H1 (cell line): ENCODE measurements at regions not wholly inside any gene's neighbourhood (a gene's known extent, or its start where the extent isn't known, plus 50 kb on each side); places are given as distances from the start of the nearest gene placed in this dataset.

ENCODE experiments used
- CTCF ChIA-PET: fragments of 300-600 bp; sonication (Branson Sonifier 250); formaldehyde crosslinking; loops from one replicate; lab custom pipeline; 2021; ENCODE audit not compliant: partially characterized antibody; lab: Charles Lee
- POLR2A ChIA-PET: fragments of 300-600 bp; sonication (Branson Sonifier 250); formaldehyde crosslinking; loops from one replicate; lab custom pipeline; 2021; ENCODE audit warnings: inconsistent platforms; ENCODE audit not compliant: partially characterized antibody; lab: Charles Lee
- DNase-seq, 2 experiments: peaks; one replicate each; pipeline versions ENCODE4 v3.0.0 to v3.0.0-alpha.2; 2010 to 2022; ENCODE audit warnings: low spot score in 2 of 2, low read depth in 1 of 2, mixed read lengths in 1 of 2
- FAIRE-seq: peaks from 2 replicates; lab custom pipeline; 2011; peaks lifted over from hg19 to GRCh38; lab: Jason Lieb, UNC
- H2AFZ ChIP-seq: 2 replicates; pipeline ENCODE4 v1.8.1; 2012; ENCODE audit warnings: low read length, inconsistent platforms
- H2AK5ac ChIP-seq: 2 replicates; pipeline ENCODE4 v1.6.1; 2013; ENCODE audit warnings: low read depth, low read length
- H2BK120ac ChIP-seq: replicated peaks from 2 replicates; pipeline ENCODE3; 2013; ENCODE audit warnings: low read depth, low read length, inconsistent platforms
- H2BK12ac ChIP-seq: 2 replicates; pipeline ENCODE4 v1.6.1; 2013; ENCODE audit warnings: low read depth, low read length
- H2BK15ac ChIP-seq: 2 replicates; pipeline ENCODE4 v1.6.1; 2013; ENCODE audit warnings: low read length
- H2BK20ac ChIP-seq: 2 replicates; pipeline ENCODE4 v1.6.1; 2013; ENCODE audit warnings: low read length
- H2BK5ac ChIP-seq: 2 replicates; pipeline ENCODE4 v1.6.1; 2013; ENCODE audit warnings: low read depth, low read length
- H3K14ac ChIP-seq: 2 replicates; pipeline ENCODE4 v1.6.1; 2013; ENCODE audit warnings: inconsistent platforms; ENCODE audit not compliant: insufficient read length
- H3K18ac ChIP-seq: 2 replicates; pipeline ENCODE4 v1.6.1; 2013; ENCODE audit warnings: low read length; ENCODE audit errors: extremely low read depth
- H3K23ac ChIP-seq: 2 replicates; pipeline ENCODE4 v1.6.1; 2013; ENCODE audit warnings: inconsistent platforms; ENCODE audit not compliant: insufficient read length
- H3K23me2 ChIP-seq: 2 replicates; pipeline ENCODE4 v1.6.1; 2013; ENCODE audit warnings: low read depth, low read length
- H3K27ac ChIP-seq: 2 replicates; pipeline ENCODE4 v1.6.1; 2011; ENCODE audit warnings: low read depth, low read length, inconsistent platforms
- H3K27me3 ChIP-seq, 4 experiments: replicated peaks in 1 of 4; 1 replicate in 1 of 4; 2 replicates in 3 of 4; pipeline versions ENCODE4 v1.6.1 to v1.8.1; 2011 to 2013; ENCODE audit warnings: low read length in 3 of 4, mild to moderate bottlenecking in 3 of 4, inconsistent platforms in 2 of 4, mixed read lengths in 2 of 4, moderate library complexity in 1 of 4; ENCODE audit not compliant: control insufficient read depth in 3 of 4, insufficient read depth in 3 of 4; ENCODE audit errors: extremely low read depth in 1 of 4
- H3K36me3 ChIP-seq, 4 experiments: 2 replicates each; pipeline versions ENCODE4 v1.6.1 to v1.8.1; 2011 to 2013; ENCODE audit warnings: mild to moderate bottlenecking in 4 of 4, low read length in 3 of 4, moderate library complexity in 2 of 4, control low read depth in 1 of 4, inconsistent platforms in 1 of 4; ENCODE audit not compliant: insufficient read depth in 4 of 4, control insufficient read depth in 2 of 4
- H3K4ac ChIP-seq: replicated peaks from 2 replicates; pipeline ENCODE3; 2013; ENCODE audit warnings: low read length, low read depth, mixed read lengths, inconsistent platforms; ENCODE audit not compliant: insufficient read length
- H3K4me1 ChIP-seq, 4 experiments: replicated peaks in 1 of 4; 1 replicate in 1 of 4; 2 replicates in 3 of 4; pipeline versions ENCODE4 v1.6.1 to v1.8.1; 2011 to 2013; ENCODE audit warnings: low read length in 3 of 4, inconsistent platforms in 2 of 4, mixed read lengths in 1 of 4; ENCODE audit not compliant: insufficient read depth in 4 of 4, control insufficient read depth in 3 of 4
- H3K4me2 ChIP-seq, 2 experiments: 2 replicates each; pipeline versions ENCODE4 v1.6.1 to v1.8.1; 2011 to 2013; ENCODE audit warnings: low read depth in 2 of 2, low read length in 2 of 2, control low read depth in 1 of 2, inconsistent platforms in 1 of 2, mild to moderate bottlenecking in 1 of 2; ENCODE audit not compliant: insufficient read depth in 1 of 2
- H3K4me3 ChIP-seq, 4 experiments: fragments of 200-600, 300-600 bp in 1 of 4; sonication (generic), shearing (Covaris generic), sonication (Bioruptor Twin) in 1 of 4; 2 replicates each; pipeline versions ENCODE4 v1.5.1 to v1.8.1; 2011 to 2016; ENCODE audit warnings: low read length in 4 of 4, low read depth in 3 of 4, control low read depth in 2 of 4, inconsistent platforms in 2 of 4, mild to moderate bottlenecking in 2 of 4, mixed read lengths in 1 of 4, moderate library complexity in 1 of 4; ENCODE audit not compliant: insufficient read depth in 2 of 4; ENCODE audit errors: extremely low read depth in 1 of 4
- H3K56ac ChIP-seq: replicated peaks from 2 replicates; pipeline ENCODE3; 2013; ENCODE audit warnings: low read depth, mild to moderate bottlenecking, mixed read lengths, low read length, inconsistent platforms; ENCODE audit not compliant: insufficient read length
- H3K79me1 ChIP-seq: 2 replicates; pipeline ENCODE4 v1.6.1; 2013; ENCODE audit warnings: low read depth, low read length, control low read depth
- H3K79me2 ChIP-seq, 2 experiments: 2 replicates each; pipeline versions ENCODE4 v1.6.1 to v1.8.1; 2012 to 2013; ENCODE audit warnings: low read length in 2 of 2, mild to moderate bottlenecking in 2 of 2, inconsistent platforms in 1 of 2; ENCODE audit not compliant: insufficient read depth in 2 of 2, control insufficient read depth in 1 of 2
- H3K9ac ChIP-seq, 4 experiments: replicated peaks in 1 of 4; 1 replicate in 1 of 4; 2 replicates in 3 of 4; pipeline versions ENCODE4 v1.6.1 to v1.8.1; 2011 to 2013; ENCODE audit warnings: low read depth in 3 of 4, low read length in 3 of 4, control low read depth in 2 of 4, mild to moderate bottlenecking in 2 of 4, moderate library complexity in 2 of 4, inconsistent platforms in 1 of 4; ENCODE audit errors: extremely low read depth in 1 of 4
- H3K9me3 ChIP-seq, 2 experiments: 2 replicates each; pipeline versions ENCODE4 v1.6.1 to v1.8.1; 2012 to 2013; ENCODE audit warnings: mild to moderate bottlenecking in 2 of 2, moderate library complexity in 2 of 2, control low read depth in 1 of 2, inconsistent platforms in 1 of 2, low read depth in 1 of 2, low read length in 1 of 2, mixed read lengths in 1 of 2; ENCODE audit not compliant: insufficient read depth in 2 of 2
- H4K20me1 ChIP-seq, 2 experiments: replicated peaks in 1 of 2; 2 replicates each; pipeline versions ENCODE3 to v1.8.1; 2011 to 2013; ENCODE audit warnings: inconsistent platforms in 2 of 2, low read length in 2 of 2, mild to moderate bottlenecking in 1 of 2; ENCODE audit not compliant: insufficient read depth in 2 of 2, control insufficient read depth in 1 of 2
- H4K5ac ChIP-seq: 2 replicates; pipeline ENCODE4 v1.6.1; 2013; ENCODE audit warnings: low read length, low read depth, mixed read lengths, inconsistent platforms; ENCODE audit not compliant: insufficient read length
- H4K8ac ChIP-seq: 2 replicates; pipeline ENCODE4 v1.8.0; 2013; ENCODE audit warnings: mild to moderate bottlenecking, moderate library complexity, low read length, inconsistent platforms; ENCODE audit not compliant: insufficient read depth; ENCODE audit errors: extremely low read depth
- H4K91ac ChIP-seq: replicated peaks from 2 replicates; pipeline ENCODE3; 2013; ENCODE audit warnings: low read length, mixed read lengths, inconsistent platforms; ENCODE audit not compliant: insufficient read length
- HDAC2 ChIP-seq, 2 experiments: fragments of 300-600 bp in 1 of 2; sonication (generic) in 1 of 2; IDR thresholded peaks; 2 replicates each; pipeline ENCODE4 v1.6.1; 2011 to 2012; ENCODE audit warnings: low read depth in 2 of 2, low read length in 2 of 2, mild to moderate bottlenecking in 2 of 2, moderate library complexity in 2 of 2, borderline replicate concordance in 1 of 2, inconsistent platforms in 1 of 2
- RFX5 ChIP-seq: IDR thresholded peaks from 2 replicates; pipeline ENCODE4 v1.6.1; 2011; ENCODE audit warnings: low read depth, low read length, improper control_type of control experiment, borderline replicate concordance
- SIX5 ChIP-seq: IDR thresholded peaks from 2 replicates; pipeline ENCODE4 v1.6.1; 2011; ENCODE audit warnings: mild to moderate bottlenecking, low read depth, low read length
- SUZ12 ChIP-seq: fragments of 200-600 bp; sonication (generic); IDR thresholded peaks from 2 replicates; pipeline ENCODE4 v1.6.1; 2012; ENCODE audit warnings: mild to moderate bottlenecking, inconsistent platforms, low read length, moderate library complexity, mixed read lengths
- TBP ChIP-seq: IDR thresholded peaks from 2 replicates; pipeline ENCODE4 v1.6.1; 2011; ENCODE audit warnings: low read depth, low read length, improper control_type of control experiment
- WGBS, 2 experiments: shearing (Covaris generic) in 1 of 2; methylation state at CpG; one replicate each; pipeline versions ENCODE4 v1.1.6 to v1.1.7; 2013 to 2015; ENCODE audit warnings: low lambda C conversion rate in 2 of 2, mixed read lengths in 2 of 2, inconsistent platforms in 1 of 2, low coverage in 1 of 2, missing lambda C conversion rate in 1 of 2; ENCODE audit not compliant: insufficient replicate concordance in 2 of 2, insufficient coverage in 1 of 2, insufficient read length in 1 of 2; ENCODE audit errors: extremely low coverage in 1 of 2, missing lambda C conversion rate in 1 of 2; 5-methylcytosine and 5-hydroxymethylcytosine counted together
- TF ChIP-seq, protein P1 (sequence below): IDR thresholded peaks from 2 replicates; pipeline ENCODE4 v1.6.1; 2012; ENCODE audit warnings: inconsistent platforms

DNA sequence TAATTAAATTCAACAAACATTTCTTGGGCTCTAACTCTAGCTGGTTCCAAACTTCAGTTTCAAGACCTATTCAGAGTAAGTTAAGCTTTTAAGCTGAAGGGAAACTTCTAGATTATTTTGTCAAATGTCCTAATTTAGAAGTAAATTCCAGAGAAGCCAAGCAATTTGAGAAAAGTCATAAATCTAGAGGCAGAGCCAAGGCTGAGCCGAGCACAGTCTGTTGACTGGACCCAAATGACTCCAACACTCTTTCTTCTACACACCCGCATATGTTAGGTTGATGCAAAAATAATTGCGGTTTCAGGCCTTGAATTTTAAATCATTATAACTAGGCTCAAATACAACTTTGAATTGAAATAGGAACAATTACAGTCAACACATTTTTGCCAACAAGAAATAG, 319.7 kb downstream of the NFIB start:
- H2BK5ac ChIP-seq, result no peak overlapping the region
- no peak overlapping the region for H4K91ac ChIP-seq
- H2AK5ac ChIP-seq, result no peak overlapping the region
- H3K79me2 ChIP-seq, result no peaks in the 10 kb centered on the region
- no peak overlapping the region for H4K8ac ChIP-seq
- H3K4me1 ChIP-seq, result no peaks in the 10 kb centered on the region
- no peaks in the 10 kb centered on the region for H3K79me1 ChIP-seq
- no peak overlapping the region for H3K4ac ChIP-seq
- no peak for DNase-seq
- no peak overlapping the region for H3K9ac ChIP-seq
- no peak overlapping the region for H3K27ac ChIP-seq
- H2BK15ac ChIP-seq, result no peak overlapping the region
- no peak overlapping the region for H3K56ac ChIP-seq
- H3K4me2 ChIP-seq, result no peak overlapping the region
- ChIA-PET CTCF (no interaction called here), POLR2A (no interaction called here)
- no peak overlapping the region for H4K5ac ChIP-seq
- H3K23me2 ChIP-seq, result no peaks in the 10 kb centered on the region; the same call in 1 of the 2 replicates
- no peak overlapping the region for H2AFZ ChIP-seq
- FAIRE-seq, result no peak
- WGBS, 2 experiments, result 91% methylated on average over 3 of the region's 3 CpGs; no CpG with 5 or more reads in 1 of the 2 experiments
- H3K36me3 ChIP-seq, result no peaks in the 10 kb centered on the region
- H3K9me3 ChIP-seq, result no peaks in the 10 kb centered on the region
- no peak overlapping the region for H3K23ac ChIP-seq
- no peak overlapping the region for H3K18ac ChIP-seq
- H2BK120ac ChIP-seq, result no peak overlapping the region
- peaks cover 0 to 2% of the 10 kb centered on the region in 2 experiments for H4K20me1 ChIP-seq
- H2BK20ac ChIP-seq, result no peak overlapping the region
- no peak overlapping the region for H3K4me3 ChIP-seq
- no peak overlapping the region for H2BK12ac ChIP-seq
- no peak overlapping the region for H3K14ac ChIP-seq
- TF ChIP-seq HDAC2 (IDR thresholded peaks at IDR 0.05; ENCODE audit: borderline replicate concordance in 1 of 2, low read depth in 2 of 2, low read length in 2 of 2) (no peak), RFX5 (no peak), SIX5 (no peak), TBP (no peak), SUZ12 (no peak)
- TF ChIP-seq, protein P1, sequence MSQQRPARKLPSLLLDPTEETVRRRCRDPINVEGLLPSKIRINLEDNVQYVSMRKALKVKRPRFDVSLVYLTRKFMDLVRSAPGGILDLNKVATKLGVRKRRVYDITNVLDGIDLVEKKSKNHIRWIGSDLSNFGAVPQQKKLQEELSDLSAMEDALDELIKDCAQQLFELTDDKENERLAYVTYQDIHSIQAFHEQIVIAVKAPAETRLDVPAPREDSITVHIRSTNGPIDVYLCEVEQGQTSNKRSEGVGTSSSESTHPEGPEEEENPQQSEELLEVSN, result no peak
- H3K27me3 ChIP-seq, result no peaks in the 10 kb centered on the region
